NCI-H146 treated with DMSO at 0.1 percent for 48 hours (cell line): ENCODE measurements at regions not wholly inside any gene's neighbourhood (a gene's known extent, or its start where the extent isn't known, plus 50 kb on each side); places are given as distances from the start of the nearest gene placed in this dataset.
A peak's percentile ranks its signal among the peaks of the same experiment; 100 is the strongest.
"Not testable (repeated sequence)": the region's sequence is repeated elsewhere in the genome, so short reads cannot be mapped to it uniquely, and the experiment has no call there.

Source experiments
- DNase-seq: peaks from one replicate; lab custom pipeline; 2025; ENCODE audit not compliant: unreplicated experiment; lab: John Stamatoyannopoulos, UW

DNA sequence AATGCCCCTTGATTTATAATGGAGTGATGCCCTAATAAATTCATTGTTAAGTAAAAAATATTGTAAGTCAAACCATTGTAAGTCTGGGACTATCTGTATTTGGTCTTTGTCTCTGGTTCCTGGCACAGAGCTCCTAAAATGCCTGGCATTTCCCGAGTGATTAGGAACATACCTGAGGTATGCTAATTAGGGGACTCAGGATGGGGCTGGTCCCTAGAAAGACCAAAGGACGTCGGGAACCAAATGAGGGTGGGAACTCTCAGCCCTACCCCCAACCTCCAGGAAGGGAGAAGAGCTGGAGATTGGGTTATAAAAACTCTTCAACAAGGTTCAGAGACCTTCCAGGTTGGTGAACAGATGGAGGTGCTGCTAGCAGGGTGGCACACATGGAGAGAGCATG is 82.6 kb upstream of the ARG1 start:
- no peak for DNase-seq

DNA sequence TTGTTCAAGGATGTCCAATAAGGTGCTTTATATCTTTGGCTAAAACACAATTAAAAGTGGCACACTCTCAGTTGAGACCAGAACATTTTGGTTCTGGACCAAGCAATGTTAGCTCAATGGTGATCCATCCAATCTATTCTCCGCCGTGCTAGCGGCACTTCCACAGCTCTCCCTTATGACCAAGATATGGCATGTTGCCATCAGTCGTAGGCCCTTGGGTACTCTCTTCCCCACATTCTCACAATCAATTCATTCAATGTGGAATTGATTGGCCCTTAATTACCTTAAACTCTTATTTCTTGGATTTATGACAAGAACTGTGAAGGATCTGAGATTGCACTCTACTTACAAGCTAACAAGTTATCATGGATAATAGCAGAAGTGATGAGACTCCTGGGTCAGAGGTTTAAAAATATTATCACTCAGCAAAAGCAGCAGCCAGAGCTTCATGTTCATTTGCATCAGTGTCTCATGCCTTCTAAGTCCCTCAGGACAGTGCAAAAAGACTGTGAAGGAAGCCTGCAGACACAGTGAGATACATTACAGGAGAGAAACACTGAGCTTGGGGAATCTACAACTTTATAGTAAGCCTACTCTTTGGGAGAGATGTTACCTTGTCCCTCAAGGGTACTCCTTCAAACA is 80.0 kb upstream of the ARG1 start:
- no peak for DNase-seq

DNA sequence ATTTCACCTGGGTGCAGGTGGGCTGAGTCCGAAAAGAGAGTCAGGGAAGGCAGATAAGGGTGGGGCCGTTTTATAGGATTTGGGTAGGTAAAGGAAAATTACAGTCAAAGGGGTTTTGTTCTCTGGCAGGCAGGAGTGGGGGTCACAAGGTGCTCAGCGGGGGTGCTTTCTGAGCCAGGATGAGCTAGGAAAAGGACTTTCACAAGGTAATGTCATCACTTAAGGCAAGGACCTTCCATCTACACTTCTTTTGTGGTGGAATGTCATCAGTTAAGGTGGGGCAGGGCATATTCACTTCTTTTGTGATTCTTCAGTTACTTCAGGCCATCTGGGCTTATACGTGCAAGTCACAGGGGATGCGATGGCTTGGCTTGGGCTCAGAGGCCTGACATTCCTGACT is 68.6 kb upstream of the ARG1 start:
- DNase-seq: not testable (repeated sequence)

DNA sequence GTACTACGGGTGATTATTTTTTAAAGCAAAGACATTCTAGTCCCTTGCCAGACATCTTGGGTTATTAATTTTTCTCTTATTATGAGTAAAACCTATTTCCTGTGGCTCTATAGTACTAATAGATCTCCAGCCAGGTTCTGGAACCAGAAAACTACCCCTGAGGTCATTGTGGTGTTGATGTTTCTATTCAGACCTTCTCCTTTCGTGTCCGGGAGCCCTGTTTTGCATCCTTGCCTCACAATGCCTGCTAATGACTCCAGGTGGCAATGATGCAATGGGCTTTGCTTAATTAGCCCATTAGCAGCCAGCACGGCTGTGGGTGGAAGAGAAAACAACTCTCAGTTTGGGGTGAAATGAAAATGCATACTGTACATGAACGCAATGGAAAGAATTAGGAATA is 62.9 kb upstream of the ARG1 start:
- DNase-seq: peak; percentile 98

DNA sequence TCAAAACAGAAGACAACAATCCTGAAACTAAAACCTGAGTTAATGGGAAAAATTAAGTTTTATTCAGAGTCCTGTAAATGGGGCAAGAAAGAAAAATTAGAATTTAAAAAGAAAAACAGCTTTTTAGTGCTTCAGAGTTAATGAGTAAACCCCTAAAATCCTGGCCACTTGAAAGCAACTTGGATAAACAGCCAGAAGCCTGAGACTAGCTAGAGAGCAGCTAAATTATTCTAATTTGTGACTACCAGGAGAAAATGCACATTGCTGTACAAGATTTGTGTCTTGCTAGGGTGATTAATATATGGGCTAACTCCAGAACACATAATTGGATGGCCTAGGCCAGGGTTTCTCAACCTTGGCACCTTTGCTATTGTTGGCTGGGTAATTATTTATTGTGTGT is 62.4 kb upstream of the ARG1 start:
- no peak for DNase-seq

DNA sequence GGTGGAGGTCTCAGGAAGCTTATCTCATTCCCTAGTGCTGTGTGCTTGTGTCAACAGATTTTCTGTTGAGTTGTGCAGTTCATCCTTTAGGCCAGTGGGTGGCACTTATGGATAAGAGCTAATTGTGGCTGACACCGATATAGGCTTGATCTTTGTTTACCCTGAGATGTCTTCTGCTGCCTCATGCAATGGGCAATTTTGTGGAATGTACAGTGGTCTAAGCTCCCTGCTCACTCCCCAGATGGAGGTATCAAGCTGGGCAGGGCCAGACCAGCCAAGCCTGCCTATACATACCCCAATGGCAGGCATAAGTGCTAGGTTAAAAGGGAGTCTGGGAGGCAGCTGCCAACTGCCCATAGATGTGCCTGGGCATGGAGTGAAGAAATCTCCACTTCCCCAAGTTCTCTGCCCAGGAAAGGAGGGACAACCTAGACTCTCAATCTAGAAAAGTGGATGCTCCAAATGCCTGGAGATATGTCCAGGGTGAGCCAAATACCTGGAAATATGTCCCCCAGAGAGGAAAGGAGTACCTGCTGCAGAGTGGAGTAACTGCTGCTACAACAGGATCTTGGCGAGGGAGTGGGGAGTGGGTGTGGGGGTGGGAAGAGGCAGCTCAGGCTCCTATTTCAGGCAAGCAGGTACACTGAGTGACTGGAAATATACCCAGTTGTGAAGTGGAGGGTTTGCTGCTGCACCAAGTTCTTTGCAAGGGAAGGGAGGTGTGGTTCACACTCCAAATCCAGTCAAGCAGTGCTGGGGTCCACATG is 53.2 kb upstream of the ARG1 start:
- DNase-seq: peak; percentile 52
